HepG2 (cell line): ENCODE measurements at regions not wholly inside any gene's neighbourhood (a gene's known extent, or its start where the extent isn't known, plus 50 kb on each side); places are given as distances from the start of the nearest gene placed in this dataset.

Experiments
- ATAC-seq: fragments of 200-7000 bp; cut with Tn5 transposase; 3 replicates; pipeline ENCODE4 v1.9.1; 2020; ENCODE audit warnings: mild to moderate bottlenecking, moderate library complexity
- BruUV-seq: library from RNA; stranded (reverse); fragments of 400-500 nt; replicated peaks from 2 replicates; lab custom pipeline; 2021; lab: Mats Ljungman, UMichigan
- CTCF ChIA-PET: fragments of 300-600 bp; formaldehyde crosslinking; extraction: SDS; loops from one replicate; lab custom pipeline; 2021; ENCODE audit warnings: low total read pairs, inconsistent platforms, low intra/inter-chr PET ratio; lab: Yijun Ruan, JAX
- POLR2A ChIA-PET: fragments of 350-600 bp; sonication (Branson Sonifier 250); formaldehyde crosslinking; loops from one replicate; lab custom pipeline; 2020; ENCODE audit warnings: antibody characterized with exemption, inconsistent platforms; lab: Yijun Ruan, JAX
- DNase-seq: peaks from one replicate; pipeline ENCODE4 v3.0.0-alpha.2; 2015; ENCODE audit warnings: low spot score
- FAIRE-seq: peaks from 3 replicates; lab custom pipeline; 2011; peaks lifted over from hg19 to GRCh38; lab: Jason Lieb, UNC
- H2AFZ ChIP-seq: one replicate; pipeline ENCODE4 v1.6.1; 2011; ENCODE audit warnings: low read length, inconsistent platforms
- H3K27ac ChIP-seq: fragments of 300-600 bp; 3 replicates; pipeline ENCODE4 v1.8.0; 2011; ENCODE audit warnings: mixed run types, mild to moderate bottlenecking, mixed read lengths, low read length, inconsistent platforms; ENCODE audit not compliant: insufficient read depth; ENCODE audit errors: extremely low read length
- H3K27me3 ChIP-seq, 2 experiments: fragments of 200-600 bp in 1 of 2; 2 replicates in 1 of 2; 3 replicates in 1 of 2; pipeline versions ENCODE4 v1.6.0 to v1.8.0; 2011; ENCODE audit warnings: low read length in 2 of 2, mild to moderate bottlenecking in 2 of 2, moderate library complexity in 2 of 2, inconsistent platforms in 1 of 2; ENCODE audit not compliant: insufficient read depth in 2 of 2, control insufficient read depth in 1 of 2
- H3K36me3 ChIP-seq, 2 experiments: fragments of 200-600 bp in 1 of 2; replicated peaks in 1 of 2; 2 replicates in 1 of 2; 3 replicates in 1 of 2; pipeline versions ENCODE4 v1.5.1 to v1.8.0; 2011; ENCODE audit warnings: low read length in 2 of 2, inconsistent platforms in 1 of 2; ENCODE audit not compliant: insufficient read depth in 2 of 2, control insufficient read depth in 1 of 2
- H3K4me1 ChIP-seq: 2 replicates; pipeline ENCODE4 v1.5.1; 2012; ENCODE audit warnings: low read length, inconsistent platforms; ENCODE audit not compliant: insufficient read depth
- H3K4me2 ChIP-seq: 2 replicates; pipeline ENCODE4 v1.6.0; 2011; ENCODE audit warnings: low read depth, low read length, inconsistent platforms
- H3K4me3 ChIP-seq, 3 experiments: fragments of 200-600 bp in 1 of 3; sonication (generic), shearing (Covaris generic) in 1 of 3; replicated peaks in 1 of 3; 2 replicates each; pipeline ENCODE4 v1.5.1; 2011 to 2016; ENCODE audit warnings: low read length in 3 of 3, inconsistent platforms in 2 of 3, low read depth in 2 of 3, mild to moderate bottlenecking in 2 of 3, control low read depth in 1 of 3, mixed read lengths in 1 of 3; ENCODE audit not compliant: insufficient read depth in 1 of 3
- H3K79me2 ChIP-seq: one replicate; pipeline ENCODE4 v1.6.1; 2011; ENCODE audit warnings: low read length, inconsistent platforms; ENCODE audit not compliant: insufficient read depth
- H3K9ac ChIP-seq: 2 replicates; pipeline ENCODE4 v1.6.0; 2011; ENCODE audit warnings: mild to moderate bottlenecking, low read depth, low read length, inconsistent platforms; ENCODE audit not compliant: insufficient read depth
- H3K9me3 ChIP-seq: 2 replicates; pipeline ENCODE4 v1.5.1; 2012; ENCODE audit warnings: mild to moderate bottlenecking, low read length
- H4K20me1 ChIP-seq: 2 replicates; pipeline ENCODE4 v1.6.0; 2011; ENCODE audit warnings: inconsistent platforms, mild to moderate bottlenecking, low read length, moderate library complexity; ENCODE audit not compliant: insufficient read depth
- FOXA3 ChIP-seq: IDR thresholded peaks from 2 replicates; pipeline ENCODE4 v1.6.1; 2016; ENCODE audit warnings: missing genetic modification reagents, missing compliant biosample characterization
- HMG20A ChIP-seq: IDR thresholded peaks from 2 replicates; pipeline ENCODE4 v1.6.1; 2016; ENCODE audit warnings: borderline replicate concordance
- KDM4B ChIP-seq: sonication (generic); formaldehyde crosslinking; IDR thresholded peaks from 2 replicates; pipeline ENCODE4 v1.4.0; 2020; ENCODE audit warnings: missing genetic modification reagents
- KLF15 ChIP-seq: sonication (generic); formaldehyde crosslinking; IDR thresholded peaks from 2 replicates; pipeline ENCODE4 v1.8.1; 2023; ENCODE audit warnings: borderline replicate concordance, mild to moderate bottlenecking, inconsistent platforms, missing genetic modification reagents, mixed read lengths
- MAF1 ChIP-seq: sonication (generic); formaldehyde crosslinking; IDR thresholded peaks from 2 replicates; pipeline ENCODE4 v1.5.0; 2020; ENCODE audit warnings: missing genetic modification reagents, borderline replicate concordance
- MIER3 ChIP-seq: IDR thresholded peaks from 2 replicates; pipeline ENCODE4 v1.6.1; 2016; ENCODE audit warnings: missing compliant biosample characterization, borderline replicate concordance
- MTA3 ChIP-seq: sonication (generic); formaldehyde crosslinking; IDR thresholded peaks from 2 replicates; pipeline ENCODE4 v1.4.0; 2020; ENCODE audit warnings: missing genetic modification reagents
- ZBTB43 ChIP-seq: sonication (generic); formaldehyde crosslinking; conservative IDR thresholded peaks from 2 replicates; pipeline ENCODE4 v1.4.0; 2020; ENCODE audit warnings: missing genetic modification reagents
- ZC3H4 ChIP-seq: sonication (generic); formaldehyde crosslinking; IDR thresholded peaks from 2 replicates; pipeline ENCODE4 v1.4.0; 2020; ENCODE audit warnings: missing genetic modification reagents, borderline replicate concordance
- ZHX1 ChIP-seq: sonication (generic); formaldehyde crosslinking; IDR thresholded peaks from 2 replicates; pipeline ENCODE4 v1.8.1; 2022; ENCODE audit warnings: low read depth, mild to moderate bottlenecking, missing genetic modification reagents
- ZKSCAN1 ChIP-seq: fragments of 150-350 bp; IDR thresholded peaks from 2 replicates; pipeline ENCODE4 v1.6.1; 2014; ENCODE audit warnings: low read length
- ZNF101 ChIP-seq: sonication (generic); formaldehyde crosslinking; IDR thresholded peaks from 2 replicates; pipeline ENCODE4 v1.4.0; 2020; ENCODE audit warnings: mild to moderate bottlenecking, low read depth, missing genetic modification reagents, borderline replicate concordance
- ZNF230 ChIP-seq: sonication (generic); formaldehyde crosslinking; IDR thresholded peaks from 2 replicates; pipeline ENCODE4 v1.4.0; 2020; ENCODE audit warnings: mild to moderate bottlenecking, missing genetic modification reagents
- ZNF33A ChIP-seq: sonication (generic); formaldehyde crosslinking; IDR thresholded peaks from 2 replicates; pipeline ENCODE4 v1.5.1; 2020; ENCODE audit warnings: missing genetic modification reagents, mild to moderate bottlenecking, moderate library complexity, borderline replicate concordance
- ZNF558 ChIP-seq: sonication (generic); formaldehyde crosslinking; IDR thresholded peaks from 2 replicates; pipeline ENCODE4 v1.9.0; 2022; ENCODE audit warnings: mild to moderate bottlenecking, missing genetic modification reagents, borderline replicate concordance
- ZNF674 ChIP-seq: sonication (generic); formaldehyde crosslinking; IDR thresholded peaks from 2 replicates; pipeline ENCODE4 v1.5.0; 2020; ENCODE audit warnings: low read depth, mild to moderate bottlenecking, missing genetic modification reagents
- ZNF777 ChIP-seq: sonication (generic); formaldehyde crosslinking; IDR thresholded peaks from 2 replicates; pipeline ENCODE4 v1.4.0; 2020; ENCODE audit warnings: missing genetic modification reagents
- whole genome bisulfite sequencing: methylation state at CpG from one replicate; pipeline ENCODE4 v1.1.6; 2017; ENCODE audit warnings: low lambda C conversion rate; 5-methylcytosine and 5-hydroxymethylcytosine counted together
- in situ Hi-C: cut with HindIII; loops from 2 replicates; pipeline ENCODE4 v1.10.0; 2017; ENCODE audit warnings: low pct_unique_long_range_greater_than_20kb; ENCODE audit not compliant: extremely low pct_ligation_motif_present
- intact Hi-C: fragments of 100-400 bp; cut with micrococcal nuclease; formaldehyde crosslinking; loops from one replicate; pipeline ENCODE4 v1.10.0; 2022; ENCODE audit not compliant: unreplicated experiment
- TF ChIP-seq, protein P1 (sequence below): sonication (generic); formaldehyde crosslinking; IDR thresholded peaks from 2 replicates; pipeline ENCODE4 v1.4.0; 2020; ENCODE audit warnings: missing genetic modification reagents
- TF ChIP-seq, protein P2 (sequence below): fragments of 450-650 bp; IDR thresholded peaks from 2 replicates; pipeline ENCODE4 v1.6.1; 2017; ENCODE audit warnings: mild to moderate bottlenecking

GRCh38 chr10:120328647-120329046 is 128.4 kb upstream of the PLPP4 start:
- POLR2A ChIA-PET: no interaction called here
- H3K79me2 ChIP-seq: no peaks in the 10 kb centered on the region
- DNase-seq (no peak), ATAC-seq (no peak), FAIRE-seq (no peak)
- in situ Hi-C loops: loop anchor here (25.0 kb wide), 1 partner anchor 641 kb away; no protein-coding TSS in a partner anchor
- no peak overlapping the region for H3K27ac ChIP-seq
- H2AFZ ChIP-seq: no peak overlapping the region
- no peaks in the 10 kb centered on the region for H3K4me1 ChIP-seq
- intact Hi-C loops: no loop called here
- H3K4me2 ChIP-seq: no peak overlapping the region
- H4K20me1 ChIP-seq: no peaks in the 10 kb centered on the region
- no peak overlapping the region for H3K9ac ChIP-seq
- H3K36me3 ChIP-seq: no peaks in the 10 kb centered on the region
- H3K27me3 ChIP-seq: peaks cover 0 to 5% of the 10 kb centered on the region in 2 experiments; a peak in 2 of 5 replicates
- H3K9me3 ChIP-seq: no peaks in the 10 kb centered on the region
- CTCF ChIA-PET: no interaction called here
- no peak overlapping the region for H3K4me3 ChIP-seq
- no TSS peak for BruUV-seq
- 30% methylated on average over 3 of the region's 3 CpGs for WGBS
- TF ChIP-seq ZHX1 (CRISPR knock-in tag) (no peak), ZNF230 (CRISPR knock-in tag) (no peak), KDM4B (no peak), ZNF674 (CRISPR knock-in tag) (no peak), MTA3 (CRISPR knock-in tag) (no peak), ZNF33A (no peak), FOXA3 (CRISPR knock-in tag) (no peak), MAF1 (no peak), ZNF101 (CRISPR knock-in tag) (no peak), ZNF777 (CRISPR knock-in tag) (no peak), ZKSCAN1 (no peak), ZBTB43 (CRISPR knock-in tag) (no peak), ZNF558 (CRISPR knock-in tag) (no peak), MIER3 (CRISPR knock-in tag) (no peak), HMG20A (CRISPR knock-in tag) (no peak), ZC3H4 (CRISPR knock-in tag) (no peak), KLF15 (CRISPR knock-in tag) (no peak)
- TF ChIP-seq, protein P1, sequence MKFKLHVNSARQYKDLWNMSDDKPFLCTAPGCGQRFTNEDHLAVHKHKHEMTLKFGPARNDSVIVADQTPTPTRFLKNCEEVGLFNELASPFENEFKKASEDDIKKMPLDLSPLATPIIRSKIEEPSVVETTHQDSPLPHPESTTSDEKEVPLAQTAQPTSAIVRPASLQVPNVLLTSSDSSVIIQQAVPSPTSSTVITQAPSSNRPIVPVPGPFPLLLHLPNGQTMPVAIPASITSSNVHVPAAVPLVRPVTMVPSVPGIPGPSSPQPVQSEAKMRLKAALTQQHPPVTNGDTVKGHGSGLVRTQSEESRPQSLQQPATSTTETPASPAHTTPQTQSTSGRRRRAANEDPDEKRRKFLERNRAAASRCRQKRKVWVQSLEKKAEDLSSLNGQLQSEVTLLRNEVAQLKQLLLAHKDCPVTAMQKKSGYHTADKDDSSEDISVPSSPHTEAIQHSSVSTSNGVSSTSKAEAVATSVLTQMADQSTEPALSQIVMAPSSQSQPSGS (CRISPR knock-in tag): no peak
- TF ChIP-seq, protein P2, sequence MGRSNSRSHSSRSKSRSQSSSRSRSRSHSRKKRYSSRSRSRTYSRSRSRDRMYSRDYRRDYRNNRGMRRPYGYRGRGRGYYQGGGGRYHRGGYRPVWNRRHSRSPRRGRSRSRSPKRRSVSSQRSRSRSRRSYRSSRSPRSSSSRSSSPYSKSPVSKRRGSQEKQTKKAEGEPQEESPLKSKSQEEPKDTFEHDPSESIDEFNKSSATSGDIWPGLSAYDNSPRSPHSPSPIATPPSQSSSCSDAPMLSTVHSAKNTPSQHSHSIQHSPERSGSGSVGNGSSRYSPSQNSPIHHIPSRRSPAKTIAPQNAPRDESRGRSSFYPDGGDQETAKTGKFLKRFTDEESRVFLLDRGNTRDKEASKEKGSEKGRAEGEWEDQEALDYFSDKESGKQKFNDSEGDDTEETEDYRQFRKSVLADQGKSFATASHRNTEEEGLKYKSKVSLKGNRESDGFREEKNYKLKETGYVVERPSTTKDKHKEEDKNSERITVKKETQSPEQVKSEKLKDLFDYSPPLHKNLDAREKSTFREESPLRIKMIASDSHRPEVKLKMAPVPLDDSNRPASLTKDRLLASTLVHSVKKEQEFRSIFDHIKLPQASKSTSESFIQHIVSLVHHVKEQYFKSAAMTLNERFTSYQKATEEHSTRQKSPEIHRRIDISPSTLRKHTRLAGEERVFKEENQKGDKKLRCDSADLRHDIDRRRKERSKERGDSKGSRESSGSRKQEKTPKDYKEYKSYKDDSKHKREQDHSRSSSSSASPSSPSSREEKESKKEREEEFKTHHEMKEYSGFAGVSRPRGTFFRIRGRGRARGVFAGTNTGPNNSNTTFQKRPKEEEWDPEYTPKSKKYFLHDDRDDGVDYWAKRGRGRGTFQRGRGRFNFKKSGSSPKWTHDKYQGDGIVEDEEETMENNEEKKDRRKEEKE: no peak
